Lung (tissue), 11 donors: ENCODE measurements at regions not wholly inside any gene's neighbourhood (a gene's known extent, or its start where the extent isn't known, plus 50 kb on each side); places are given as distances from the start of the nearest gene placed in this dataset.

ENCODE experiments used
- ATAC-seq: fragments of 200-7000 bp; cut with Tn5 transposase; one replicate; pipeline ENCODE4 v1.9.1; 2020; ENCODE audit warnings: moderate number of reproducible peaks; ENCODE audit not compliant: insufficient read depth, low FRiP score
- DNase-seq, 3 donors: peaks; one replicate each; pipeline ENCODE4 v3.0.0-alpha.2; 2013 to 2017
- H3K27ac ChIP-seq, 2 donors: one replicate each; pipeline ENCODE4 v1.5.1; 2013; ENCODE audit warnings: mild to moderate bottlenecking in 2 of 2, moderate library complexity in 2 of 2, control low read depth in 1 of 2, inconsistent platforms in 1 of 2, low read depth in 1 of 2, low read length in 1 of 2
- H3K27me3 ChIP-seq, 3 donors: one replicate each; pipeline ENCODE4 v1.5.1; 2013; ENCODE audit warnings: low read length in 2 of 3; ENCODE audit not compliant: control insufficient read depth in 3 of 3, insufficient read depth in 3 of 3
- H3K36me3 ChIP-seq, 4 donors: one replicate each; pipeline ENCODE4 v1.5.1; 2013; ENCODE audit warnings: low read length in 4 of 4, mild to moderate bottlenecking in 1 of 4, moderate library complexity in 1 of 4; ENCODE audit not compliant: control insufficient read depth in 4 of 4, insufficient read depth in 4 of 4
- H3K4me1 ChIP-seq, 5 donors: one replicate each; pipeline ENCODE4 v1.5.1; 2013; ENCODE audit warnings: low read length in 5 of 5, mild to moderate bottlenecking in 2 of 5, moderate library complexity in 1 of 5; ENCODE audit not compliant: control insufficient read depth in 5 of 5, insufficient read depth in 5 of 5
- H3K4me3 ChIP-seq: one replicate; pipeline ENCODE4 v1.5.1; 2013; ENCODE audit warnings: mild to moderate bottlenecking, control low read depth, moderate library complexity
- H3K9ac ChIP-seq, 2 donors: one replicate each; pipeline ENCODE4 v1.5.1; 2013; ENCODE audit warnings: low read length in 2 of 2, control low read depth in 1 of 2; ENCODE audit not compliant: insufficient read depth in 1 of 2
- H3K9me3 ChIP-seq, 4 donors: one replicate each; pipeline ENCODE4 v1.5.1; 2013; ENCODE audit warnings: low read length in 3 of 4, mild to moderate bottlenecking in 1 of 4, moderate library complexity in 1 of 4; ENCODE audit not compliant: control insufficient read depth in 4 of 4, insufficient read depth in 3 of 4
- WGBS, 2 donors: extraction: QIAGEN DNeasy Blood & Tissue Kit; methylation state at CpG; one replicate each; pipeline ENCODE4 v1.1.7; 2013; 5-methylcytosine and 5-hydroxymethylcytosine counted together
- TF ChIP-seq, protein P1 (sequence below): IDR thresholded peaks from 2 replicates; pipeline ENCODE4 v1.5.1; 2012; ENCODE audit warnings: mild to moderate bottlenecking; ENCODE audit errors: control extremely low read depth, extremely low read depth
- donor health status: control.
- donor health status: control.
- donor health status: Bipolar disorder and iron deficiency.
- donor health status: healthy.
- donor health status: DM: yes; HTN: yes; CAD: no.

DNA sequence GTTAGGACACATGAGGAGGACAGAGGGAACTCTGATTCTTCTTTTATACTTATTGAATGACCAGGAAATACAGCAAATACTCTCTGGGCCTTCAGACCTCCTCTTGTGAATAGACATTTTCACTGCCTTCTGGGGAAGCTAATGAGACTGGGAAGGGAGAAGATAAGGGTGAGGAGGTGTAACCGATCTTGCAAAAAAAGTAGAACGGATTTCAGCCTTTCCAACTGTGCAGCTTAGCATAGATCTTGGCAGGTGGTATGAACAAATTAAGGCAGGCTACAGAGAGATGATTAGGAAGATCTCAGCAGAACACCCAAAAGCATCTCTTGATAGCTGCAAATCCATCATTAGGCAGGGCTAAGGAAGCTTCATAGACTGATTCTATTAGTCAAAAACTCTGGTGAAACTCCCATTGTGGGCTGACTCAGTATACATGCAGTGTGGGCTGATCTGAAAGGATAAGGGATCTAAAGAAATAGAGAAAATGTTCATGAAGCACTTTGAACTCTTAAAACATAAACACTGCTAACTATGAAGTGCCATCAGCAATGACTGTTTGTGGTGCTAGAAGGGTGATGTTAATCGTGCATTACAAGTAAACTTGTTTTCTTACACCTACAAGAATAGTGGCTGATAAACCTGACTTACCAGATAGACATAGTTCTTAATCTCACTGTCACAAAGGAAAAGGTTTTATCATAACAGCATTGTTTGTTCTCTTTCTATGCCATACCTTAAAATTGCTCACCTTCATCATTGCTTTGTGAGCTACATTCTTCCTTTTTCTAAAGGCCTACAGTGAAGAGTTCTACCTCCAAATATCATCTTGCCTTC is 85.5 kb upstream of the PALMD start:
- DNase-seq = no peak
- Histone ChIP-seq H3K9ac (no peak overlapping the region), H3K9me3 (peaks cover 0 to 2% (median 0%) of the 10 kb centered on the region in 4 donors), H3K27me3 (no peaks in the 10 kb centered on the region), H3K36me3 (no peaks in the 10 kb centered on the region), H3K27ac (no peak overlapping the region), H3K4me1 (no peaks in the 10 kb centered on the region), H3K4me3 (no peak overlapping the region)
- ATAC-seq = no peak
- WGBS, 2 donors = 81 to 86% methylated on average over 3 of the region's 3 CpGs
- TF ChIP-seq, protein P1, sequence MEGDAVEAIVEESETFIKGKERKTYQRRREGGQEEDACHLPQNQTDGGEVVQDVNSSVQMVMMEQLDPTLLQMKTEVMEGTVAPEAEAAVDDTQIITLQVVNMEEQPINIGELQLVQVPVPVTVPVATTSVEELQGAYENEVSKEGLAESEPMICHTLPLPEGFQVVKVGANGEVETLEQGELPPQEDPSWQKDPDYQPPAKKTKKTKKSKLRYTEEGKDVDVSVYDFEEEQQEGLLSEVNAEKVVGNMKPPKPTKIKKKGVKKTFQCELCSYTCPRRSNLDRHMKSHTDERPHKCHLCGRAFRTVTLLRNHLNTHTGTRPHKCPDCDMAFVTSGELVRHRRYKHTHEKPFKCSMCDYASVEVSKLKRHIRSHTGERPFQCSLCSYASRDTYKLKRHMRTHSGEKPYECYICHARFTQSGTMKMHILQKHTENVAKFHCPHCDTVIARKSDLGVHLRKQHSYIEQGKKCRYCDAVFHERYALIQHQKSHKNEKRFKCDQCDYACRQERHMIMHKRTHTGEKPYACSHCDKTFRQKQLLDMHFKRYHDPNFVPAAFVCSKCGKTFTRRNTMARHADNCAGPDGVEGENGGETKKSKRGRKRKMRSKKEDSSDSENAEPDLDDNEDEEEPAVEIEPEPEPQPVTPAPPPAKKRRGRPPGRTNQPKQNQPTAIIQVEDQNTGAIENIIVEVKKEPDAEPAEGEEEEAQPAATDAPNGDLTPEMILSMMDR = no peak

DNA sequence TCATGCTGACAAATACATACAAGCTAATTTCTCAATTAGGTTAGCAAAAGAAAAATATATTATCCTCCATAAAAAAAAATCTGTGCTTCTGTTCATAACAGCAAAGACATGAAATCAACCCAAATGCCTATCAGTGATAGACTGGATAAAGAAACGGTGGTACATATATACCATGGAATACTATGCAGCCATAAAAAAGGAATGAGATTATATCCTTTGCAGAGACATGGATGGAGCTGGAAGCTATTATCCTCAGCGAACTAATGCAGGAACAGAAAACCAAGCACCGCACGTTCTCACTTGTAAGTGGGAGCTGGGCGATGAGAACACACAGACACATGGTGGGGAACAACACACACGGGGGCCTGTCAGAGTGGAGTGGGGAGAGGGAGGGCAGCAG is 84.0 kb upstream of the PALMD start:
- no peaks in the 10 kb centered on the region for H3K4me1 ChIP-seq
- H3K9me3 ChIP-seq = peaks cover 0 to 2% (median 0%) of the 10 kb centered on the region in 4 donors
- no peaks in the 10 kb centered on the region for H3K27me3 ChIP-seq
- TF ChIP-seq, protein P1 = no peak
- no peak overlapping the region for H3K4me3 ChIP-seq
- H3K27ac ChIP-seq = no peak overlapping the region
- no peak for ATAC-seq
- DNase-seq = no peak
- 93 to 98% methylated on average over 6 of the region's 6 CpGs for WGBS, 2 donors
- no peak overlapping the region for H3K9ac ChIP-seq
- H3K36me3 ChIP-seq = no peaks in the 10 kb centered on the region

DNA sequence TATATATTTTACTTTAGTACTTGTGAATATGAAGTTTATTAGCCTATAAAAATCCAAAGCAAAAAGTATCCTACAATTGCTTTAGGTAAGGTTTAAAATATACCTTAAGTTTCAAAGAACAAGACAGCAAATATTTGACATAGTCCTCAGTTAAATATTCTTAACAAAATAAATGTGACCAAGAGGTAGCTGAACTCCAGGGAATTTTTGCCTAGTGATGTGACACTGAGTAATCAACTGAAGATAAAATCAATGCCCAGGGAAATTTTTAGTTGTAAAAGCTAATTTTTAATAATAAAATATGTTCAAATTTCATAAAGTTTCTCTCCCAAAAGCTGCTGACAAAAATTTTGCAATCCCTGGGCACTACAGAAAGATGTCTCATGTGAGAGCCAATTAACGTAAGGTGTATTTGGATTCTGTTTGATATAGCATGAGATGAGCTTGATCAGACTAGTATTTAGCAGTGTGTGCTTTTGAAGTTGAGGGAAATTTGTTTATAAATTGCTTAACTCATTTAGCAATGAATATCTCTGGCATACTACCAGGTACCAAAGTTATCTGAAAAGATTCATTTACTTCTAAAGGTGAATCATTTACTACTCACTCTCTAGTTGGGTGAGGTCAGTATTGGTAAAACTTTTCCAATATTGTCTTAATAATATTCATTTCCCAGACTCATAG is 80.2 kb upstream of the PALMD start:
- Histone ChIP-seq H3K27me3 (no peaks in the 10 kb centered on the region), H3K36me3 (no peaks in the 10 kb centered on the region), H3K4me1 (peaks cover 0 to 2% (median 0%) of the 10 kb centered on the region in 5 donors), H3K27ac (no peak overlapping the region), H3K9me3 (peaks cover 0 to 2% (median 0%) of the 10 kb centered on the region in 4 donors), H3K9ac (no peak overlapping the region), H3K4me3 (no peak overlapping the region)
- DNase-seq (no peak), ATAC-seq (no peak)
- 93 to 94% methylated on average over 1 of the region's 1 CpG for WGBS, 2 donors
- TF ChIP-seq, protein P1 = no peak
